NCI-H1694 (cell line): ENCODE measurements at regions not wholly inside any gene's neighbourhood (a gene's known extent, or its start where the extent isn't known, plus 50 kb on each side); places are given as distances from the start of the nearest gene placed in this dataset.
"Not testable (repeated sequence)": the region's sequence is repeated elsewhere in the genome, so short reads cannot be mapped to it uniquely, and the experiment has no call there.

Experiments used
- DNase-seq: peaks from one replicate; lab custom pipeline; 2025; lab: John Stamatoyannopoulos, UW

DNA sequence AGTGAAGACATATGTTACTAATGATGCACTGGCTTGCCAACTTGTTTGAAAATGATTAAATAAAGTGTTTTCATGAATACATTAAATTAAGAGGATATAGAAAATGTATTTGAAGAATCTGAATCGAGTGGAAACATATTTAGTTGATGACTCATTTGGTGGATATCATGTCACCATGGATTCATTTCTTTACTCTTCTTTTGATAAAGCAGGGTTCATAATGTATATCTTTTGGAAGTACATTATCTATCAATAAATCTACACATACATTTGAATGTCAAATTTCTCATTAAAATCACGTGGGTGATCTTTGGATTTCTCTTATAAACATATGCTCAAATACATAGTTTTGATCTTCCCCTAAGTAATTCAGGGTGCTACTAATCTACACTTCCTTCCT is 1148.1 kb upstream of the ACO1 start:
- DNase-seq, result no peak

DNA sequence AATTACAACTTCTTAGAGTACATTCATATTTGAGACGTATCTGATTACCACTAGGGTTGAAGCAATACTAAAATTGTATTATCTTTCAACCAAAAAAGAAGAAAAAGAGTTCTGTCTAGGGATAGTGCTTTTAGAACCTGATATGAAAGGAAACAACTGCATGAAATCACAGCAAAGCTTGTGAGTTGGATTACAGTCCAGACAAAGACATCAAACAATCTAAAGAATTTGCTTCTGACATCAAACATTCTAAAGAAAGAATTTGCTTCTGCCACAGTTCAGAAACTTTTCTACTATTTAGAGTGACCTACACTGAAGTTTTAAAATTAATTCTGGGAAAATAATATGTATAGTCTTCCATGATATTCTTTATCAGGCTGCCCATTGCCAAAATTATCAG is 1141.1 kb upstream of the ACO1 start:
- no peak for DNase-seq

DNA sequence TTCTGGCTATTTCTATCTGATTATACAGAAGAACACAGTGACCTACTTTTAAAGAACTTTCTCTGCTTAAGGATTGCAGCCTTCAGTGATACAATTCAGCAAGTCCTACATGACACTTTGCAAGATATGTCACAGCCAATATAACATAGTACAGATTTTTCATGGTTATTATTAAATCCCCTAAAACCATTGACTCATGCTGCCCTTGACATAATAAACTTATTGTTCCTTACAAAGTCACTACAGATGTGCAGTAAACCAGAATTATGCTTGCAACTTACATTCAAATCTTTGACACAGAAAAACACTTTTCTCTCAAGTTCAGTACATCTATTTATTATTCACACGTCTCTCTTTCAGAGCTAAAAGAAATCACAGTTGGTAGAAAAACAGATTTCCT is 1136.3 kb upstream of the ACO1 start:
- no peak for DNase-seq

DNA sequence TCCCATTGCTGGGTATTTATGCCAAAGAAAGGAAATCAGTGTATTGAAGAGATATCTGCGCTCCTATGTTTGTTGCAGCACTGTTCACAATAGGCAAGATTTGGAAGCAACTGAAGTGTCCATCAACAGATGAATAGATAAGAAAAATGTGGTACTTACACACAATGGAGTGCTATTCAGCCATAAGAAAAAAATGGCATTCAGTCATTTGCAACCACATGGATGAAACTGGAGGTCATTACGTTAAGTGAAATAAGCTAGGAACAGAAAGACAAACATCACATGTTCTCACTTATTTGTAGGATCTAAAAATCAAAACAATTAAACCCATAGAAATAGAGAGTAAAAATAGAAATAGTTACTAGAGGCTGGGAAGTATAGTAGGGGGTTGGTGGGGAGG is 1133.1 kb upstream of the ACO1 start:
- DNase-seq, result no peak

DNA sequence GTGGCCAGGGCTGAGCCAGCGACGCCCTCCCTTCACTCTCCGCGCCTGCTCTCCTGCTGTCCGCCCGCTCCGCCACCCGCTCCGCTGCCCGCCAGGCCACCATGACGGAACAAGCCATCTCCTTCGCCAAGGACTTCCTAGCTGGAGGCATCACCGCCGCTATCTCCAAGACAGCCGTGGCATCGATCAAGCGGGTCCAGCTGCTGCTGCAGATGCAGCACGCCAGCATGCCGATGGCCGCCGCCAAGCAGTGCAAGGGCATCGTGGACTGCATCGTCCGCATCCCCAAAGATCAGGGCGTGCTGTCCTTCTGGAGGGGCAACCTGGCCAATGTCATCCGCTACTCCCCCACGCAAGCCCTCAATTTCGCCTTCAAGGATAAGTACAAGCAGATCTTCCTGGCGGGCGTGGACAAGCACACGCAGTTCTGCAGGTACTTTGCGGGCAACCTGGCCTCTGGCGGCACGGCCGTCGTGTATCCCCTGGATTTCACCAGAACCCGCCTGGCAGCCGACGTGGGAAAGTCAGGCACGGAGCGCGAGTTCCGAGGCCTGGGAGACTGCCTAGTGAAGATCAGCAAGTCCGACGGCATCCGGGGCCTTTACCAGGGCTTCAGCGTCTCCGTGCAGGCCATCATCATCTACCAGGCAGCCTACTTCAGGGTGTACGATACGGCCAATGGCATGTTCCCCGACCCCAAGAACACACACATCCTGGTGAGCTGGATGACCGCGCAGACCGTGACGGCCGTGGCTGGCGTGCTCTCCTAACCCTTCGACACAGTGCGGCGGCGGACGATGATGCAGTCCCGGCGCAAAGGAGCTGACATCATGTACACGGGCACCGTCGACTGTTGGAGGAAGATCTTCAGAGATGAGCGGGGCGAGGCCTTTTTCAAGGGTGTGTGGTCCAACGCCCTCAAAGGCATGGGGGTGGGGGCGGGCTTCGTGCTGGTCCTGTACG is 1130.4 kb upstream of the ACO1 start:
- no peak for DNase-seq

DNA sequence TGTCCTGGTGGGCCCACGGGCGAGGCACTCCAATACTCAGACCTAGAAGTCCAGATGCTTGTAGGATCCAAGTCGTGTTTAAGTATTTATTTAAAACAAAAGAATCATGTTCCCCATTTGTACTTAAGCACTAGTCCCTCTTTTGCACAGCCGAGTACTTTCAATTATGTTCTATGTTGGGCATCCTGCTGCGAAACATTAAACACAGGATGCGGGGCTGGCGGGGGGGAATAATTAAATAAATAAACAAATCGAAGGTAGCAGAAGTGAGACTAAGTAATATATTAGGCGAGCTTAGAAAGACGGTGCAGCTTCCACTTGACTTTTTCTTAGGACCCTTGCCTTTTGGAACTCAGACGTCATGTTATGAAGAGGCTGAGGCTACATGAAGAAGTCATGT is 1129.2 kb upstream of the ACO1 start:
- DNase-seq, result no peak

DNA sequence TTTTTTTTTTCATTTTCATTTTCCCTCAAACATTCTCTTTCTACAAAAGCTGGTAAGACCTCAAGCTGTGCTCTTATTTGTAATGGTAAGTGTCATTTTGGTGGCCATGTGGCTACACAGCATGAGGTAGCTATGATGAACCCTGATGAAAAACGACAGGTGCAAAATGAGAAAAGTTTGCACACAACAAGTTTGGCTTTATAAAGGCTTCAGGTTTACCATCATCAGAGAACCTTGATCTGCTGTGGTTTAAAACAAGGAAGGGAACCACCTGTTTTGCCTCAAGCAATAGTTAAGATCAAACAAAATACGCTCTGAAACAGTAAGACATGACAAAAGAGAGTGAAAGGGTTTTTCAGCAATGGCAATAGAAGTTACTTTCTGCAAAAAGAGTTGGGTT is 1124.6 kb upstream of the ACO1 start:
- no peak for DNase-seq

DNA sequence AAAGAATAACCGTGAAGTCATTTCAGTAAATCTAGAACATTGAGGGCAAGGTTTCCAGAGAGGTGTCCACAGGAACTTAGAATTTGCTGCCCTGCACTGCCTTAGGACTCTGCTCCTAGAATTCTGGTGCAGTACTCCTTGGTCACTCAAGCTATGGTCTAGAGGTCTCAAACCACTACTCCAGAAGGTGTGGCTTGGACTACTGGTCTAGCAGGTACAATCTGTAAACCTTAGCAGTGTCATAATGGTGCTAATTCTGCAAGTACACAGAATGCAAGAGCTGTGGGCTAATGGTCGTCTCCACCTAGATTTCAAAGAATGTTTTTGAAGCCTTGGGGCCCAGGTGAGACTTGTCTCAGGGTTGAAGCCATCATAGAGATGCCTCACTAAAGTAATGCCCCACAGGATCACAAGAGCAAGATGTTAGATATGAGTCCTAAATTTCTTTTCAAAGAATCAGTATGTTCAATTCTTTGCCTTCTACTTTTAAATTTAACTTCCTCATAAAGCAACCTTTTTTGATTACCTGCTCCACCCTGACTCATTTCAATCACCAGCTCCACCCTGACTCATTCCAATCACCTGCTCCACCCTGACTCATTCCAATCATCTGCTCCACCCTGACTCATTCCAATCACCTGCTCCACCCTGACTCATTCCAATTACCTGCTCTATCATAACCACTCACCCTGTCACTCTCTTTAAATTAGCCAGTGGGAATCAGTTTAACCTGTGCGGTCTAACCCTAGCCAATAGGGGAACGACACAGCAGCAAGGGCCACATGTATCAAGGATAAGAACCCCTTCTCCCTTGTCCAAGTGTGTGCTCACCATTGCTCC is 1111.8 kb upstream of the ACO1 start:
- DNase-seq, result no peak

DNA sequence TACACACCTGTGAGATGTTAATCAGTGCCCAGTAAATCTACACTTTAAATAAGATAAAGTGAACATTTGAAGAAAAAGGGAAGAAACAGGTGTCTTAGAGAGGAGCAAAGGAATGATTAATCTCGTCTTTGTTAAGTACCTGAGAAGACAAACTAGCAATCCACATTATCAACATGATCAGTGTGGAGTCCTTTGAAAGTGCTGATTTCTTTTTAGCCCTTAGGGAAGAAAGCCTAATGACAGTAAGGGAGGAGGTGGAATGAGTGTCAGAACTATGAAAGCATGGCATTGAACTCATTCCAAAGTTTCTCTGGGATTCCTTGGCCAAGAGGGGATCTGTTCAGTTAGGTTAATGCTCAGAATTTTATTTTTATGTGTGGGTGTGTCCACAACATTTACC is 1109.0 kb upstream of the ACO1 start:
- no peak for DNase-seq

DNA sequence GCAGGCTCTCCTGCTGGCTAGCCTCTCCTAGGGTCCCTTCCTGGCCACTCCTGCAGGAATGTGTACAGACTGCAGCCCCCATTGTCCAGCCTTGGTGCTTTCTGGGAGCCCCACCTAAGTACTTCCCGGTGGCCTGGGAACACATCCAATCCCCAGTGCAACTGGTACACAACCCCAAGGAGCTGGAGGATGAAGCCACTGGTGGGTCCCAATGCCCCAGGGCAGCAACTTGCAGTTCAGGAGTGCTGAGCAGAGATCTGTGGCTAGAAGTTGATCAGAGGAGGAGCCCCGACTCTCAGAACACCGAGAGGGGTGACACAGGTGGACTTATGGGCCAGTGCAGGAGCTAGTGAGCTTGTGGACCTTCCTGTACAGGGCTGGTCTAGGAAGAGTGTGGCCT is 1093.7 kb upstream of the ACO1 start:
- DNase-seq, result no peak

DNA sequence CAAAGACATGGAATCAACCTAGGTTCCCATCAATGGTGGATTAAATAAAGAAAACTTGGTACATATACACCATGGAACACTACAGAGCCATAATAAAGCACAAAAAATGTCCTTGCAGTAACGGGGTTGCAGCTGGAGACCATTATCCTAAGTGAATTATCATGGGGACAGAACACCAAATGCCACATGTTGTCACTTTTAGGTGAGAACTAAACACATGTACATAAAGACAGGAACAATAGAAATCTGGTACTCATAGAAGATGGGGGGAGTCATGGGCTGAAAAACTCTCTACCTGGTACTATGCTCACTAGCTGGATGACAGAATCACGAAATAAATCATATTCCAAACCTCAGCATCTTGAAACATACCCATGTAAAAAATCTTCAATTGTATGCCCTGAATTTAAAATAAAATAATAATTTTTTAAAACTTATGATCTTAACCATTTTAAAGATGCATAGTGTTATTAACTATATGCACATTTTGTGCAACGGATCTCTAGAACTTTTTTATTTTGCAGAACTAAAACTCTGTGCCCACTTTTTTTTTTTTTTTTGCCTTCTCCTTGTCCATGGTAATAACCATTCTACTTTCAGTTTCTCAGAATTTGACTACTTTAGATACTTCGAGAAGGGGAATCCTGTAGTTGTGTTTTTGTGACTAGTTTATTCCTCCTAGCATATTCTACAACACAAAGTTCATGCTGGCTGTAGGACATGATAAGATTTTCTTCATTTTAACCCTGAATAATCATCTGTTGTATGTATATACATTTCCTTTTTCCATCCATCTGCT is 1081.6 kb upstream of the ACO1 start:
- DNase-seq, result no peak

DNA sequence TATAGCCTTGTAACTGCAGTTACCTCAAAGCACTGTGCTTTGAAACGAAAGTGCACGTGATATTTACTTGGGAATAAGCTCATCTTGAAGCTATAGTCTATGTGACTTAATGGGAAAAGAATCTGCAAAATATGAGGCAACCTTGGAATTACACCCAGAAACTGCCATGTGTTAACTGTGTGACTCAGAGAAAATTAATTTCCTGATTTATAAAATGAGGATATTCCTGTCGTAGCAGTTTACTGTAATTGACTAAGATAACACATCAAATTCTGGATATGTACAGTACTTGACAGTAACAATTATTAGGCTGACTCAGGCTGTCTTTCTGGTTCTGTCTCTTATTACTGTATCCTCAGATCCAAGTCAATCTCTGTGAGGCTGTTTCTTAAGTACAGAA is 1079.9 kb upstream of the ACO1 start:
- DNase-seq, result no peak

DNA sequence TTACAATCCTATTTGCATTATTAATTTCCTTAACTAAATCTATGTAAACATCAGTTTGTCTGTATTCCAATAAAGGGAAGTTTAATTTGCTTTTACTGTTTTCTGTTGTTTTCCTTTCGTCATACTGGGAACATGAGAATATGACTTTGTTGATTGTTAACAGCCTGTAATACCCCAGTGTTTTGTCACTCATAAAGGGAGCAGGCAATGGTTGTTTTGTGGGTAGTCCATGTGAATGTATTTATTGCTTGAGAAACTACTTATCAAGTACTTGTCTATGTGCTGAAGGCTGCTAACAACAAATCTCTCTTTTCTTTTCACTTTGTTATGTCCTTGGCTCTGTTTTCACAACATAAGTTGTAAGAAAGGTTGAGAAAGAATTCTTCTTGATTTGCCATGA is 1070.2 kb upstream of the ACO1 start:
- DNase-seq, result no peak

DNA sequence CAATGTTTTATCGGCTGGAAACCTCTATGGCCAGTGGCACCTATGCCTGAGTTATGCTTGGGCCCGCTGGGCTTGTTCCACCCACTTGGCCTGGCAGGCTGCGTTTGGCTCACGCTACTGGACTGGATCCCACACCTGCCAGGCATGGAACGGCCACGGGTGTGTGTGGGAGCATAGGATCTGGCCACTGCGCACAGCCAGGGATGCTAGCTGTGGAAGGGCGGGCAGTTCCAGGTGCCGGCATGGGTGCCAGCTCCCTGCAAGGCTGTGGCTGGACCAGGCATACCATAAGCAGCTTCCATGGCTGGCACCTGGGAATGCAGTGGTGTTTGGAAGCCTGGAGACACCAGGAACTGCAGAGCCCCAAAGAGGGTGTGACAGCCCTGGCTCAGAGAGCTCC is 1063.9 kb upstream of the ACO1 start:
- DNase-seq, result no peak

DNA sequence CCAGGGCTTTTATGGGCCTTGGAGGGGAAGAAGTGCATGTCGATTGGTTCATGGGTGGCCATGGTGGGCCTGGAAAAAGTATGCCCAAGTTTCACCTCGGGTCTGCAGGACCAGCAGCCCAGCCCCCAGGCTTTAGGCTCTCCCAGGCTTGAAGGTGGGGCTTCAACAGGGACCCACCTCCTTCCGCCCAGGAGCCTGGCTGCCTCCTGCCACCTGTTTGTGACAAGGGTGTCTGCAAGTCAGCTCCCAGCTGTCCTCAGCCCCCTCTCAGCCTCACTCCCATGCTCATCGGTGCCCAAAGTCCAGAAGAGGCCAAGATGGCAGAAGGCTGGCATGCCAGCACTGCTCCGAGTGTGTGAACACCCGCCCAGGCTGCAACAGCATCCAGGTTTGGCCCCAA is 1063.2 kb upstream of the ACO1 start:
- DNase-seq, result no peak

DNA sequence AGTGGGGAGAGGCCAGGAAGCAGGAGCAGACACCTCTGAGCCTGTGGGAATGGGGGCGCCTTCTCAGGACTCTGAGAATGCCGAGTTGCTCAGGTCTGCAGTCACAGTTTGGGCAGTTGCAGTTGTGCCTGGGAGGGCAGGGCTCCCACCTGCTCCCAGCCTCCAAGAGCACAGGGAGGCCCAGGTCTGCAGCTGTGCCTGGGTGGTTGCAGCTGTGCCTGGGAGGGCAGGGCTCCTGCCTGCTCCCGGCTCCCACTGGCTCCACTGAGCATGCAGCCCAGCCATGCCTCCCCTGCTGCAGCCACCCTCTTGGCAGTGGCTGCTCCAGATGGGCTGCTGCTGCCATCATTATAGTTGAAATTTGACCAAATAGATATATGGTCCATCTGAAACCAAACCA is 1062.8 kb upstream of the ACO1 start:
- no peak for DNase-seq

DNA sequence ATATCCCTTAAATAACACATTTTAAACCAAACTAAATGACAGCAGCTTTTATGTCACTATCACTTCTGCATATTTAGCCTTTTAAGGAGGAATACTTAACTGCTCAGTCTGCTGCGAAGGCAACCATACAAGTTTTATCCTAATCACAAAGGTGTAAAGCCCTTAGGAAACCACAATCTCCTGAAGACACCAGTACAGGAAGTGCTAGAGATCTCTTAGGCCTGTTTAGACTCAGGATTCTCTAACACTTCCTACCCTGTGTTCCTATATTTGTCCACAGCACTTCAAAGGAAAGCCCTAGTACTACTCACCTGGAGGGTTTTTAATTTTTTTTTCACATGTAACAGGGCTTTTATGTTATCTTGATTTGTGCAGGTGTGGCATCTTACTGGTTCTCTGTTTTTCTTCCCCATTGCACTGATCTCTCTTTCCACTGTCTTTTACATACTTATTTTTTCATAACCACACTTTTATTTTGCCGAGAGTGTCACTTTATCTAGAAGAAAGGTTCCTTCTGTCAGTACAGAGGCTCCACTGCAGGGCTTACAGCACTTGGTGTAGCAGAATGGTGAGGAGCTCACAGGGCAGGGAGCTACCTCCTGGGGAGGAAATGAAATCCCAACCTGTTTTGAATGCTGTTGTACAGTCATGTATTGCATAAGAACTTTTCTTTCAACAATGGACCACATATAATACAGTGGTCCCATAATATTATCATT is 1060.6 kb upstream of the ACO1 start:
- no peak for DNase-seq

DNA sequence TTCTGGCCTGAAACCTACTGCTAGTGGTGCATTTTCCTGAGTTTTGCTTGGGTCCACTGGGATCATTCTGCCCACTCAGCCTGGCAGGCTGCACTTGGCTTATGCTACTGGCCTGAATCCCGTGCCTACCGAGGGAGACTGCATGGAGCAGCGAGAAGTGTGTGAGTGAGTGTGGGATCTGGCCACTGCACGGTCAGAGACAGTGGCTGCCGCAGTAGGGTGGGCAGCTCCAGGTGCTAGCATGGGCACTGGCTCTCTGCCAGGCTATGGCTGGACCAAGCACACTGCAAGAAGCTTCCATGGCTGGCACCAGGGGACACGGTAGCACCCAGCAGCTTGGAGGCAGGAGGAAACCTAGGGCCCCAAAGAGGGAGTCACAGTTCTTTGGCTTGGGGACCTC is 1058.7 kb upstream of the ACO1 start:
- no peak for DNase-seq

DNA sequence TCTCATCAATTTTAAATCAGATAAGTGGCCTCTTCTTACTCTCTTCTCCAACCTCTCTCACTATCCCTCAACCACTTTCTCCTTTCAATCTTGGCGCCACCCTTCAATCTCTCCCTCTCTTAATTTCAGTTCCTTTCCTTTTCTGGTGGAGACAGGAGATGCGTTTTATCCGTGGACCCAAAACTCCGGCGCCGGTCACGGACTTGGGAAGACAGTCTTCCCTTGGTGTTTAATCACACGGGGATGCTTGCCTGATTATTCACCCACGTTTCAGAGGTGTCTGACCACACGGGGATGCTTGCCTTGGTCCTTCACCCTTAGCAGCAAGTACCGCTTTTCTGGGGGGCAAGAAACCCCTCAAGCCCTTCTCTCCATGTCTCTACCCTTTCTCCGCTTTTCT is 1057.6 kb upstream of the ACO1 start:
- DNase-seq, result not testable (repeated sequence)

DNA sequence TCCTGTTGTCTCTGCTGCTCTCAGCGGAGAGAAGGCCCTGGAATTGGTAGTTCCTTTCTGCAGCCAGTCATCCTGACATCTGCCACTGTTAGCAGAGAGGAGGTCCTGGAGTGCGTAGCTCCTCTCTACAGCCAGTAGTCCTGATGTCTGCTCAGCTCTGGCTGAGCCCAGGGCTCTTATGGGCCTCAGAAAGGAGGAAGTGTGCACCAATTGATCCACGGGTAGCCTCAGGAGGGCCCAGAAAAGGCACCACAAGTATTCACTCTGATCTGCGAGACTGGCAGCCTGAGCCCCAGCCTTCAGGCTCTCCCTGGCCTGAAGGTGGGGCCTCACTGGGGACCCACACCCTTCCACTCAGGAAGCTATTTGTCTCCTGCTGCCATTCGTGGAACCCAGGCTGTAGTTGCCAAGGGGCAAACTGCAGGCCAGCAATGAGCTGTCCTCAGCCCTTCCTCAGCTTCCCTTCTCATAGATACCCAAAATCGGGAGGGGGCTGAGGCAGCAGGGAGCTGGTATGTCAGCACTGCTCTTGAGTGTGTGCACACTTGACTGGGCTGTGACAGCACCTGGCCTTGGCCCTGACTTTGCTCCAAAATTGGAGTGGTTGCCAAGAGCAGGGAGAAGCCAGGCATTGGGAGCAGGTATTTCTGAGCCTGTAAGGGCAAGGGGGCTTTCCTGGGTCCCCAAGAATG is 1049.5 kb upstream of the ACO1 start:
- DNase-seq, result no peak
